M059J (cell line): ENCODE measurements at regions not wholly inside any gene's neighbourhood (a gene's known extent, or its start where the extent isn't known, plus 50 kb on each side); places are given as distances from the start of the nearest gene placed in this dataset.
A peak's percentile ranks its signal among the peaks of the same experiment; 100 is the strongest.

ENCODE experiments used
- DNase-seq: peaks from one replicate; pipeline ENCODE4 v3.0.0-alpha.2; 2012; ENCODE audit warnings: low read depth

GRCh38 chr5:166595274-166595951 is 1696.0 kb upstream of the WWC1 start:
- DNase-seq, result no peak

GRCh38 chr5:166596043-166596442 is 1695.4 kb upstream of the WWC1 start:
- DNase-seq, result no peak

DNA sequence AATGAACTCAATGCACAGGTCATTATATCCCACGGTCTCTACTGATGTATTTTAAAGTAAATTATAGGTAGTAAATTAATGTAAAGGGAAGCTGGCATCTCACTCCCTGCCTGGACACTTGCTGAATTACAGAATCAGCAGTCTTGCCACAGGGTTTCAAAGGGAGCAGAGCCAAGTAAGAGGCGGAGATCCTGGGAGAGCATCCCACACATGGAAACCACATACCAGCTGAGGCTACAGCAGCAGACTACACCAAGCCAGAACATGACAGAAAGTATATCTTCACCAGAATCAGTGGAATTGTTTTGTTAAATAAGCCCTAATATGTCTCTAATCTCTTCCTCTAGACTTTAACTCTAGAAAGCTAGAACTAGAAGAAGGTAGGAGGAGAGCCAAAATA is 1689.2 kb upstream of the WWC1 start:
- no peak for DNase-seq

GRCh38 chr5:166617507-166617906 is 1673.9 kb upstream of the WWC1 start:
- DNase-seq, result no peak

GRCh38 chr5:166618526-166618925 is 1672.9 kb upstream of the WWC1 start:
- DNase-seq, result no peak

GRCh38 chr5:166624573-166624972 is 1666.9 kb upstream of the WWC1 start:
- no peak for DNase-seq

DNA sequence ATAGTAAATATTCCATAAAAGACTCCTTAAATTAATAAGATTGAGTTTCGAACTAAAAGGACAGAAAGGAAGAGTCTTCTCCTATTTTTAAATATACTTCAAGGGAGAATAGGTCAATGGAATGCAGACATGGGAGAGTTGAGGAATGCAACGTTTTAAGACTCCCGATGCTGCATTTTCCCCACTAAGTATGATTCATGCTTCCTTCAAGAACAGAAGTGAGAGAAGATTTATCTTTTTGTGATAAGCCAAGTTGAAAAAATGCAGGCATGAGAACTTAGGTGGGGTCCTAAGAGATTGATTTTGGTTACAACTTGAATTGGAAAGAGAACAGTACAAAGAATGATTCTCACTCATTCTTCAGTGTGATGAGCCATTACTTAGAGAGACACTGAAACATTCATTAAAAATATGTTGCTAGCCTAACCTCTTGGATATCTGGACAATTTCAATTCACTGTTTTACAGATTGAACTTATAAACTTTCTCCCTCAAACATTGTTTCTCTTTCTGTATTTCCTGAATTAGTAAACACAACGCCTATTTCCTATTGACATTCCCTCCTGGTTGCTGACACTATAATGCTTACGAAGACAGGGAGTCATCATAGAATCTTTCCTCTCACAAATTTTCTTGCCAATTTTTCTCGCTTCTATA is 1666.1 kb upstream of the WWC1 start:
- DNase-seq, result peak; percentile 3

DNA sequence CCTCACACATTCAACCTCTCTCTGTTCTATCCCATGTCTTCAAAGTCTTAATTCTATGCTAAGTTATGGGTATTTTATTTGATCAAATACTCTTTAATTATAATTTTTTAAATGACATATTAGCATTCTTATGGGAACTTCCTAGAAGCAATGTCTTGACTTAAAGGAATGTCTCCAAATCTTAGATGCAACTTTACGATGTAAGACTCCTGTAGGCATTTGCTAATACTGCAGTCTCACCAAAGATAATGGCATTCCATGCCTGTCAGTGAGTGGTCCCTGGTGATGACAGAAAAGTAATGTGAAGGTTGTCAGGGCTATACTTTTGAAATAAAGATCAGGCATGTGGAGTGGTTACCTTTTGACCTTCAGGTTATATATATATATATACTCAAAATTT is 1654.2 kb upstream of the WWC1 start:
- no peak for DNase-seq

GRCh38 chr5:166639151-166639550 is 1652.3 kb upstream of the WWC1 start:
- no peak for DNase-seq

- DNase-seq, result peak; percentile 35
Measured at GRCh38 chr5:166640136-166640535, 1651.3 kb upstream of the WWC1 start.

GRCh38 chr5:166648736-166649135 is 1642.7 kb upstream of the WWC1 start:
- DNase-seq, result no peak

DNA sequence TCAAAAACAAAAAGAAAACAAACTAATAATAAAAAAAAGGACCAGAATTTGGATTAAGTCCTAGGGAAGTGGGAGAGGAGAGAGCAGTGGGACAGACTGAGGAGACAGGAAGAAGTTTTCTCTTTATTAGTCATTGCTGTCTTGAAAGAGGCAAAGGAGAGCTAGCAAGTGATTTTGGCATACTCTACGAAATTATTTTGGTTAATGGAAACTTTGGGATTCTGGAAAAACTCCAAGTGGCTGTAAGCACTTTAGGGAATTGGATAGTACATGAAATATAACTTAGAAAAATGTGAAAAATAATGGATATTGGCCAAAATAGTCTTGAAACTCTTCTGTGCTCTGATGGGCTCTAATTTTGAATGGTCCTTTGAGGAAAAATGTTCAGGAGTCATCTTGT is 1641.8 kb upstream of the WWC1 start:
- no peak for DNase-seq

- no peak for DNase-seq
Measured at GRCh38 chr5:166651234-166651633, 1640.2 kb upstream of the WWC1 start.

- DNase-seq, result no peak
Measured at GRCh38 chr5:166671811-166672210, 1619.6 kb upstream of the WWC1 start.

- DNase-seq, result no peak
Measured at GRCh38 chr5:166672431-166672830, 1619.0 kb upstream of the WWC1 start.

GRCh38 chr5:166677891-166678290 is 1613.6 kb upstream of the WWC1 start:
- no peak for DNase-seq

DNA sequence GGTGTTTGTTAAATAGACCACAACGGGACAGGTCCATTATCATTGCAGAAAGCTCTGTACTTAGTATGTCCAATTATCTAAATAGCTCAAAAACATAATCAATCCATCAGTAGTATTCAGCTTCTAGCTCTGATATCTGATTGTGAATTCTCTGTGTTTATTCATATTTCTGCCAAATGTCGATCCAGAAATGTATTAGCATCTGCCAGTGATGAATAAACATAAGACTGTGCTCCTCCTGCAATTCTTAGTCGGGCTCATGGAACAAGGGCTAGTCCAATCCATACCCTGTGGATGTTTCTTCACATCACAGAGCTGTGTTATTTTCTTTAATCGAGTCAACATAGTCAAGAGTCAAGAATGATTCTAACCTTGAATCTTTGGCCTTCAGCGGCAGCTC is 1612.1 kb upstream of the WWC1 start:
- DNase-seq, result no peak

DNA sequence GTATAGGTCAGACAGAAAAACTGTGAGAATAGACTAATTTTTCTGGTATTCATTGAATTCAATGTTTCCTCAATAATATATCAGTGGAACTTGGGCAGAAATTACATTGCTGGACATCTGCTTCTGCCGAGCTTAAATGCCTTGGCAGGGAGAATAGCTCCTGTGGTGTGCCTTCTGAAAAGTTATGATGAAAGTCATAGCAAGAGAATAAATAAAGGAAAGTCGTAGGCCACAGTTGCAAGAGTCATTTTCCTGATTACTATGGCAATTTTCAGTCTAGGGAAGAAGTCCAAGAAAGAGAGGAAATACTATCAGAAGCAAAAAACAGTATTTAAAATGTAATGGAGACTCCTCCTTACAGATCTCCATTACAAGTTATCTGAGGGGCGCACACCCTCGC is 1596.1 kb upstream of the WWC1 start:
- no peak for DNase-seq

- no peak for DNase-seq
Measured at GRCh38 chr5:166708291-166708690, 1583.2 kb upstream of the WWC1 start.

DNA sequence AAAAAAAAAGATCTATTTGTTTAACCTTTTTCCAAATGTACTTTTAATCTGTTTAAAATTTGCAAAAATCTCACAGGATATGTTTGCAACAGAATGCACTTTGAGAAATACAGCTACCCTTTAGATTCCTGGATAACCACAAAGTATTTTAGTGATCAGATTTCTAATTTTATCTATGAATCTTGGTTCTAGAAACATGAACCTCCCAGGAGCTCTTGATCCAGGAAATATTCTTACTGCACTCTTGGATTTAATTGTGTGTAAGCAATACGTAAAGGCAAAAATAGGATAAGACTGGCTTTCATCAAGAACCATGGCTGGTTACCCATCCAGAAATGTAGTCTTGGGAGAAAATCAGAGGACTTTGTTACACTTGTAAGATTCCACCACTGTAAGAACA is 1581.8 kb upstream of the WWC1 start:
- DNase-seq, result no peak

DNA sequence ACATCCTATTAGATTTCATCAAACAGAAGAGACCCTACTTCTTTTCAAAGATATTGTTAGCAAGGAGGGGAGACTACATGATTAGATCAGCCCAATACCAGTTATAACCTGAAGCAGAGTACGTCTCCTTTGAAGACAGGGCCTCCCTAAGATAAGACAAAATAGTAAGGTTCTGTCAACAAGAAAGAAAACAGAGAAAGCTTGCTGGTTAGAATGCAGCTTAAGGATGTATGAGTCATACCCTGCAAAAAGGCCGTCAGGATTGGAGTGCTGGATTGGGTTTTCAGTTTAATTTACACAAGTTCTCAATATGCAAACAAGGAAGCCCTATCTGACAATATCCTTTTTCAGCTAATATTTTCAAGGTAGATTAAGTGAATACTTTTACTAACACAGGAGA is 1581.2 kb upstream of the WWC1 start:
- DNase-seq, result no peak

DNA sequence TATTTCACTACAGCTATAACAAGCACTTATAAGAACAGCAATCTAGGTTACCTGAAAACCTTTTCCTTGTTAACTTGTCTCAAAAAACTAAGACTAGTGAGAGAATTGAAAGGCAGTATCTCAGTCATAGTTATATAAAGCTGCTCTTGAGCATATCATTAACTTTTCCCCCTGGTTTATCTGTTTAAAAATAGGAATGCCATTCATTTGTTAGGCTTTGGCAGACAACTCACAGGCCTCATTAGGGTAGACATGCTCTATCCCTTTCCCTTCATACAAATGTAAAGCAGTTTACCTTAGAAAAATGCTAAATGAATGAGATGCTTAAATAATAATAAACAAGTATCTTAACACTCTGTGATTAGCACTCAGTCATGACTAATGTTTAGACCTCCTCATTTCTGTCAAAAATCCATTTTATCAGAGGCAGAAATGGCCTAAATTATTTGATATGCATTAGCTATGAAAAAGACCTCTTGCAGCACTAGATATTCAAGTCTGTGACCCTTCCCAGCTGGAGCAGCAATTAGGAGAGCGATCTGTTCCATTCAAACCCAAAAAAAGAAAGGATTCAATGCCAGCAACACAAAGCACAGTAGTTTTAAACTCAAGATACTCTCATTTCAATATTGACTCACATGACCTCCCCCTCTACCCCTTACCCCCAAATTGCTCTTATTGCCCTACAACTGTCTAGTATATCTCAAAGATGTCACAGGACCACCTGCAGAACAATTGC is 1578.8 kb upstream of the WWC1 start:
- DNase-seq, result no peak

DNA sequence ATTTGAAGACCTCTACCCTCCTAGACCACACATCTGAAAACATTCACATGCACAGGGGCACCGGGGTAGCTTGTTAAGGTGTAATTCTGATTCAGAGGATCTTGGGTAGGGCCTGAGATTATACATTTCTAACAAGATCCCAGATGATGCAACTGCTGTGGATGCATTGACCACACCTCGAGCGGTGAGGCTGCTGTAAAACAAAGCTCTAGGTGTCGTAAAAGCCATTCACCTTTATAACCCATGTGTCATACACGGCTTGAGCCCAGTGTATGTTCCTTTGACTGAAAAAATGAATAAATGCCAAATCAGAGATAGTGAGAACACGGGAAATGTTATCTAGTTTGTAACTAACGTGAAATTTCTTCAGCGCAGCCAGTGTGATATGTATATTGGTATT is 1578.2 kb upstream of the WWC1 start:
- no peak for DNase-seq
